NCI-H460 (cell line): ENCODE measurements at regions not wholly inside any gene's neighbourhood (a gene's known extent, or its start where the extent isn't known, plus 50 kb on each side); places are given as distances from the start of the nearest gene placed in this dataset.

ENCODE experiments used
- small RNA-seq, 2 experiments: library from RNA; depleted of rRNA; stranded (forward); fragments of <200 nt; gene quantifications; one replicate each; pipeline ENCODE3, GENCODE V24; 2014

Small RNAs in the stretch of these regions (small RNA-seq; reads per million reads assigned to genes)
- gene RNU6-381P, result 0 reads per million in 2 experiments
